ENCODE measurements at regions not wholly inside any gene's neighbourhood (a gene's known extent, or its start where the extent isn't known, plus 50 kb on each side); places are given as distances from the start of the nearest gene placed in this dataset.
"Not testable (repeated sequence)": the region's sequence is repeated elsewhere in the genome, so short reads cannot be mapped to it uniquely, and the experiment has no call there.

DNA sequence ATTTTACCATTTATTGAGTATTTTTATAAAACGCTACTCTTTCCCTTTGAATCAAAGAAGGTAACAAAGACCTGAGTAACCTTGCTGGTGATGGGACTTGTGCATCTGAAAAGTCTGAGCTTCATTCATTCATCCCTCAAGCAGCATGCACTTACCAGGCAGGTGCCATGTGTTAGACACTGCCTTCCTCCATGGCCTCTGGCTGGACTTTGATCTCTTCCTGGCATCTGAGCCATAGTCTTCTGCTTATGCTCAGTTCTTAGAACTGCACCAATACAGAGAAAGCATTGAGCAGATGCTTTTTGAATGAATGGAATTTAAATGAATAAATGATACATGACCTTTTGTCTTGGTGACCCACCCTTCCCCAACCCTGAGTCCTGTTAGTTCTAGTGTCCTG lies 251.4 kb upstream of the COPS8 start:
- no peak for DNase-seq

GRCh38 chr2:236835307-236836024 lies 250.2 kb upstream of the COPS8 start:
- DNase-seq = no peak

- not testable (repeated sequence) for DNase-seq
These were observed 249.7 kb upstream of the COPS8 start for GRCh38 chr2:236836028-236836427.

DNA sequence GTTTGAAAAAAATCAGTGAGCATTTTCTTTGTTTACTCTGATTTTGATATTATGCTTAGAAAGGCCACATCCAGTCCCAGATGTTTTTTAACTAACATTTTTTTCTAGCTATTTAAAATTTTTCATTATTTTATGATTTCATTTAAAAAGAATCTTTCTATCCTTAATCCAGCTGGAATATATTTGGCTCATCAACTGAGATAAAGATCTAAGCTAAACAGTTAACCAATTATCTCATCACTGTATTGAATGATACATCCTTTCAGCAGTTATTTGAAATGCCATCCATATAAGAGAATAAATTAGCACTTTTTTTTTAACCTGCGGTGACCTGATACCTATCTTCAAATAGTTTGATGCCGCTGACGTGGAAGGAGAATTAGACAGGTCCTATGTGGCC lies 245.5 kb upstream of the COPS8 start:
- DNase-seq = no peak

GRCh38 chr2:236840857-236841256 lies 244.8 kb upstream of the COPS8 start:
- DNase-seq = no peak

GRCh38 chr2:236841389-236841788 lies 244.3 kb upstream of the COPS8 start:
- DNase-seq = no peak

GRCh38 chr2:236843161-236843968 lies 242.3 kb upstream of the COPS8 start:
- DNase-seq = no peak

GRCh38 chr2:236844711-236845110 lies 241.0 kb upstream of the COPS8 start:
- DNase-seq = no peak

- no peak for DNase-seq
These were observed 238.7 kb upstream of the COPS8 start for GRCh38 chr2:236847023-236847422.

GRCh38 chr2:236847538-236848263 lies 238.0 kb upstream of the COPS8 start:
- DNase-seq = no peak

- peak; percentile 16 for DNase-seq
These were observed 237.2 kb upstream of the COPS8 start for GRCh38 chr2:236848501-236848900.

DNA sequence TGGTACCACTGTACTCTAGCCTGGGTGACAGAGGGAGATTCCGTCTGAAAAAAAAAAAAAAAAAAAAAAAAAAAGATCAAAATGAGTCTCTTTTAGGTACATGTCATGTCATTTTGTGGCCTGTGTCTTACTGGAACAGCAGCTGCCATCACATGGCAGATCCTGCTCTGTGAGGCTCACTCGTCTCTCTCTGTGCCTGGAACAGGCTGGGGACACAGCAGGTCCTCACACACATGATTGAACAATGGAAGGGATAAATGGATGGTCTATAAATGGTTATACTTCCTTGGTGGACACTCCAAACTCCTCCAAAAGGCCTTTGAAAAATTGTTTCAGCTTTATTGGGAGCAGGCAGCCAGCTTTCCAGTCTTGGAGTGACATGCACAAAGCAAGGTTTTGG lies 236.2 kb upstream of the COPS8 start:
- DNase-seq = no peak

- DNase-seq = no peak
These were observed 235.7 kb upstream of the COPS8 start for GRCh38 chr2:236849940-236850339.

GRCh38 chr2:236851187-236851586 lies 234.5 kb upstream of the COPS8 start:
- no peak for DNase-seq

DNA sequence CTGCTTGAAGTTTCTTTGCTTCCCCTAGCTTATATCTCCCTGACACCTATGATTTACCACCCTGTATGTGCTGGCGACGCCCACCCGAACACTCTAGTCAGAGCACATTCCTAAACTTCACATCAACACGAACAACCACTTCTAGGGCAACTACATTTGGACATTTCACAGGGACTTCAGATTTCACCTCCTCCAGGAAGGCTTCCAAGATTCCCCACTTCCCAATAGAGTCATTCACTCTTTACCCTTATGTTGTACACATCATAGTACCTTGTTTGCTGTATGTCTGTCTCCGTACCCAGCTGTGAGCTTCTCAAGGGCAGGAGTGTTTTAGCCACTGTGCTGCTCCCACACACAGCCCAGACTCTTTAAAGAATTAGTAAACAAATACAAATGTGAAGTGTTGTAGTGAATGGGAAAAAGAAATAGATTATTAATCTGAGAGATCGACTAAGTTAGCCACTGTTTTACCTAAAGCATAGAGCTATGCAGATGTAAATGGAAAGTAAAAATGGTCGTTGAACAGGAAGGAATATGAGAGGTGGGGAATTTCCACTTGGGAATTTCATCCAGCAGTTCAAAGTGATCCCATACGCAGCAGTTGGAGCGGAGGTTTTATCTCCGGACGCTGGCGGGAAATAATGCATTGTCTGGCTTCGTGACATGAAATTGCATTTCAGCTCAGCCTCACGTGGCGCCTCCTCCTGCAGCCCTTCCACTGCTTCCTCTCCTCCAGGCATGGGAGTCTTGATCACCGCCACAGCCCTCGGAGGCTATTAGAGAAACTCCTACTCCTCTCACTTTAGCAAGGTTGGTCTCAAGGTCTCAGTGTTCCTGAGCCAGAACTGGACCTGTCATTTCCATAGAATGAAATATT lies 233.4 kb upstream of the COPS8 start:
- no peak for DNase-seq

DNA sequence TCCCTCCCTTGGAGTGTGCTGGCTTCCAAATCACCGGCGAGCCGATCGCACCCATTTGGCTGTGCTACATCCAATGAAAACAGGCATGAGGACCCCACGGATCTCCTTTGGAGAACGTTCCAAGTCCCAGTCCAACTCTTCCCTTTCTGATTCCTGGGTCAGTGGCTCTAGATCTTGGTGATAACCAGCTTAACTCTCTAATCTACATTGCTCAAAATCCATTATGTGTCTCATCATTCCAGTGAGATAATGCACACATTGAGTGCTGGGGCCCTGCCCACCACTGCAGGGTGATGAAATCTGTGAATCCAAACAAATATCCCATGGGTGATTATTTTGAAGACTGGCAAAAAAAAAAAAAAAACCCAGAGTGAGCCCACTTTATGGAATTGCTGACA lies 232.7 kb upstream of the COPS8 start:
- DNase-seq = no peak

GRCh38 chr2:236853585-236854051 lies 232.1 kb upstream of the COPS8 start:
- DNase-seq = no peak

DNA sequence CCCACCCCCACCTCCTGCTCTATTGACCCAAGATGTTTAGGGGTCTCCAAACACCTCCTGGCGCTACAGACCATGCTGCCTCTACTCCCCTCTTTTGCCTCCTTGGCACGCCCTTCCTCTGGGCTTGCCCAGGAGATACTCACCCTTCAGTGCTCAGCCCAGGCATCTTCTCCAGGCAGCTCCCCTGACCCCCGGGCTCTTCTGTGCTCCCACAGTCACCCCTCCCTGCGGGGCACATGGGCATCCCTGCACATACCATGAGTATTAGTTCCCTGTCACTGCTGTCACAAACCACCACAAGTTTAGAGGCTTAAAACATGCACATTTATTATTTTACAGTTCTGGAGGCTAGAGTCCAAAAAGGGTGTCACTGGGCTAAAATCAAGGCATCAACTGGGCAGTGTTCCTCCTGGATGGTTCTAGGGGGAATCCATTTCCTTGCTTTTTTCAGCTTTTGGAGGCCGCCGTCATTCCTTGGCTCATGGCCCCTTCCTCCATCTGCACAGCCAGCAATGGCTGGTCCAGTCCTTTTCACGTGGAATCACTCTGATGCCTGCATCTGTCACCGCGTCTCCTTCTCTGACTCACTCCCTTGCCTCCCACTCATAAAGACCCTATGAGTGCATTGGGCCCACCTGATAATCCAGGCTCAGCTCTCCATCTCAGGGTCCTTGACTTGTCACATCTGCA lies 230.4 kb upstream of the COPS8 start:
- no peak for DNase-seq

GRCh38 chr2:236855866-236856847 lies 229.5 kb upstream of the COPS8 start:
- DNase-seq = no peak

DNA sequence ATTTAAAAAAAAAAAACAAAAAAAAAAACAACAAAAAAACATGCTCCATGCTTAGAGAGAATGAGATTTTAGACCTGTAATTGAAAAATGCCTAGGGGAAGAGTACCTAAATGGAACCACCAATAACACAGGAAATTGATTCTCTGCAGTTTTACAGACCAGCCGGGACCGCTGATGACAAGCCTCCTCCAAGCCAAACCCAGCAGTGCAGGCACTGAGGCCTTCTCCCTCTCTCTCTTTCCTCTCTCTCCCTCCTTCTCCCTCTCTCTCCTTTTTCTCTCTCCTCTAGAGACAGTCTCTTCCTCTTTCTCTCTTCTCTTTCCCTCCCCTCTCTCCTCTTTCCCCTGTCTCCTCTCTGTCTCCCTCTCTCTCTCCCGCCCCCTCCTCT lies 228.8 kb upstream of the COPS8 start:
- no peak for DNase-seq

GRCh38 chr2:236857246-236857645 lies 228.4 kb upstream of the COPS8 start:
- no peak for DNase-seq

Measured in NCI-H345 (cell line).